ENCODE measurements at regions not wholly inside any gene's neighbourhood (a gene's known extent, or its start where the extent isn't known, plus 50 kb on each side); places are given as distances from the start of the nearest gene placed in this dataset.

GRCh38 chr2:236317938-236318396 is 53.8 kb upstream of the ASB18 start:
- TF ChIP-seq POLR2A (IDR thresholded peaks at IDR 0.05; ENCODE audit: low read depth, low read length): no peak
- FAIRE-seq: no peak
- DNase-seq (ENCODE audit: insufficient read length, low spot score): no peak

GRCh38 chr2:236318401-236318800 is 54.2 kb upstream of the ASB18 start:
- DNase-seq (ENCODE audit: insufficient read length, low spot score) (no peak), FAIRE-seq (no peak)
- TF ChIP-seq POLR2A (IDR thresholded peaks at IDR 0.05; ENCODE audit: low read depth, low read length): no peak

- no peak for FAIRE-seq
- no peak for DNase-seq (ENCODE audit: insufficient read length, low spot score)
- TF ChIP-seq POLR2A (IDR thresholded peaks at IDR 0.05; ENCODE audit: low read depth, low read length): no peak
Observed at GRCh38 chr2:236319036-236319435, 54.8 kb upstream of the ASB18 start.

- no peak for TF ChIP-seq POLR2A (IDR thresholded peaks at IDR 0.05; ENCODE audit: low read depth, low read length)
- DNase-seq (ENCODE audit: insufficient read length, low spot score) (no peak), FAIRE-seq (no peak)
Observed at GRCh38 chr2:236321415-236321814, 57.2 kb upstream of the ASB18 start.

GRCh38 chr2:236333417-236334121 is 69.4 kb upstream of the ASB18 start:
- FAIRE-seq (no peak), DNase-seq (ENCODE audit: insufficient read length, low spot score) (no peak)
- no peak for TF ChIP-seq POLR2A (IDR thresholded peaks at IDR 0.05; ENCODE audit: low read depth, low read length)

GRCh38 chr2:236334122-236334876 is 70.1 kb upstream of the ASB18 start:
- DNase-seq (ENCODE audit: insufficient read length, low spot score) (no peak), FAIRE-seq (no peak)
- TF ChIP-seq POLR2A (IDR thresholded peaks at IDR 0.05; ENCODE audit: low read depth, low read length): no peak

- DNase-seq (ENCODE audit: insufficient read length, low spot score) (no peak), FAIRE-seq (no peak)
- no peak for TF ChIP-seq POLR2A (IDR thresholded peaks at IDR 0.05; ENCODE audit: low read depth, low read length)
Observed at GRCh38 chr2:236335696-236336574, 71.7 kb upstream of the ASB18 start.

- FAIRE-seq: no peak
- TF ChIP-seq POLR2A (IDR thresholded peaks at IDR 0.05; ENCODE audit: low read depth, low read length): no peak
- no peak for DNase-seq (ENCODE audit: insufficient read length, low spot score)
Observed at GRCh38 chr2:236336575-236337464, 72.6 kb upstream of the ASB18 start.

- TF ChIP-seq POLR2A (IDR thresholded peaks at IDR 0.05; ENCODE audit: low read depth, low read length): no peak
- FAIRE-seq (no peak), DNase-seq (ENCODE audit: insufficient read length, low spot score) (no peak)
Observed at GRCh38 chr2:236337465-236338325, 73.5 kb upstream of the ASB18 start.

- DNase-seq (ENCODE audit: insufficient read length, low spot score) (no peak), FAIRE-seq (no peak)
- TF ChIP-seq POLR2A (IDR thresholded peaks at IDR 0.05; ENCODE audit: low read depth, low read length): no peak
Observed at GRCh38 chr2:236338495-236339184, 74.4 kb upstream of the ASB18 start.

GRCh38 chr2:236340251-236340650 is 76.0 kb upstream of the ASB18 start:
- TF ChIP-seq POLR2A (IDR thresholded peaks at IDR 0.05; ENCODE audit: low read depth, low read length): no peak
- FAIRE-seq (no peak), DNase-seq (ENCODE audit: insufficient read length, low spot score) (no peak)

GRCh38 chr2:236341067-236341466 is 76.9 kb upstream of the ASB18 start:
- FAIRE-seq: no peak
- no peak for TF ChIP-seq POLR2A (IDR thresholded peaks at IDR 0.05; ENCODE audit: low read depth, low read length)
- no peak for DNase-seq (ENCODE audit: insufficient read length, low spot score)
